ENCODE measurements at regions not wholly inside any gene's neighbourhood (a gene's known extent, or its start where the extent isn't known, plus 50 kb on each side); places are given as distances from the start of the nearest gene placed in this dataset.

GRCh38 chr13:111479412-111479811 is 159.0 kb downstream of the TEX29 start:
- TF ChIP-seq, protein P1, sequence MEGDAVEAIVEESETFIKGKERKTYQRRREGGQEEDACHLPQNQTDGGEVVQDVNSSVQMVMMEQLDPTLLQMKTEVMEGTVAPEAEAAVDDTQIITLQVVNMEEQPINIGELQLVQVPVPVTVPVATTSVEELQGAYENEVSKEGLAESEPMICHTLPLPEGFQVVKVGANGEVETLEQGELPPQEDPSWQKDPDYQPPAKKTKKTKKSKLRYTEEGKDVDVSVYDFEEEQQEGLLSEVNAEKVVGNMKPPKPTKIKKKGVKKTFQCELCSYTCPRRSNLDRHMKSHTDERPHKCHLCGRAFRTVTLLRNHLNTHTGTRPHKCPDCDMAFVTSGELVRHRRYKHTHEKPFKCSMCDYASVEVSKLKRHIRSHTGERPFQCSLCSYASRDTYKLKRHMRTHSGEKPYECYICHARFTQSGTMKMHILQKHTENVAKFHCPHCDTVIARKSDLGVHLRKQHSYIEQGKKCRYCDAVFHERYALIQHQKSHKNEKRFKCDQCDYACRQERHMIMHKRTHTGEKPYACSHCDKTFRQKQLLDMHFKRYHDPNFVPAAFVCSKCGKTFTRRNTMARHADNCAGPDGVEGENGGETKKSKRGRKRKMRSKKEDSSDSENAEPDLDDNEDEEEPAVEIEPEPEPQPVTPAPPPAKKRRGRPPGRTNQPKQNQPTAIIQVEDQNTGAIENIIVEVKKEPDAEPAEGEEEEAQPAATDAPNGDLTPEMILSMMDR (IDR thresholded peaks at IDR 0.05), result no peak
- no peak for TF ChIP-seq POLR2A (IDR thresholded peaks at IDR 0.05)
